Upper lobe of left lung (tissue), 6 donors: ENCODE measurements at regions not wholly inside any gene's neighbourhood (a gene's known extent, or its start where the extent isn't known, plus 50 kb on each side); places are given as distances from the start of the nearest gene placed in this dataset.

Experiments used
- ATAC-seq, 2 donors: fragments of 200-7000 bp; cut with Tn5 transposase; one replicate each; pipeline ENCODE4 v1.9.1; 2022; ENCODE audit warnings: mild to moderate bottlenecking in 2 of 2, moderate library complexity in 2 of 2; ENCODE audit not compliant: low FRiP score in 2 of 2
- DNase-seq, 2 donors: peaks; one replicate each; pipeline ENCODE4 v3.0.0-alpha.2; 2019 to 2020
- H3K27ac ChIP-seq, 4 donors: fragments of 200-600 bp; sonication (generic); one replicate each; pipeline ENCODE4 v1.5.1; 2016 to 2019
- H3K27me3 ChIP-seq, 4 donors: fragments of 200-600 bp; sonication (generic); one replicate each; pipeline ENCODE4 v1.5.1; 2017 to 2019
- H3K36me3 ChIP-seq, 4 donors: fragments of 200-600 bp; sonication (generic); one replicate each; pipeline ENCODE4 v1.5.1; 2016 to 2019
- H3K4me1 ChIP-seq, 4 donors: fragments of 200-600 bp; sonication (generic); one replicate each; pipeline ENCODE4 v1.5.1; 2018 to 2019
- H3K4me3 ChIP-seq, 4 donors: fragments of 200-600 bp; sonication (generic); one replicate each; pipeline ENCODE4 v1.5.1; 2017 to 2019; ENCODE audit warnings: mild to moderate bottlenecking in 2 of 4, moderate library complexity in 1 of 4
- H3K9me3 ChIP-seq, 4 donors: fragments of 200-600 bp; sonication (generic); one replicate each; pipeline ENCODE4 v1.5.1; 2018 to 2019
- EP300 ChIP-seq, 4 donors: sonication (generic); formaldehyde crosslinking; IDR thresholded peaks; one replicate each; pipeline ENCODE4 v1.5.1; 2017; ENCODE audit warnings: antibody characterized with exemption in 4 of 4, control low read depth in 2 of 4
- POLR2A ChIP-seq, 4 donors: fragments of 450-650 bp; IDR thresholded peaks; one replicate each; pipeline ENCODE4 v1.5.1; 2016 to 2017; ENCODE audit warnings: antibody characterized with exemption in 4 of 4, mild to moderate bottlenecking in 2 of 4
- POLR2AphosphoS5 ChIP-seq, 2 donors: sonication (generic); formaldehyde crosslinking; IDR thresholded peaks; one replicate each; pipeline ENCODE4 v1.5.1; 2017; ENCODE audit warnings: antibody characterized with exemption in 2 of 2
- WGBS, 2 donors: methylation state at CpG; one replicate each; pipeline ENCODE4 v1.1.5; 2017 to 2018; 5-methylcytosine and 5-hydroxymethylcytosine counted together
- TF ChIP-seq, protein P1 (sequence below), 6 experiments: fragments of 450-650 bp in 4 of 6; fragments of 200-600 bp in 2 of 6; sonication (generic) in 2 of 6; IDR thresholded peaks; one replicate each; pipeline ENCODE4 v1.5.1; 2016 to 2019; ENCODE audit warnings: antibody characterized with exemption in 6 of 6
- donor health status: DM: no; HTN: no; CAD: no; lungs with moderate emphysema.
- donor health status: DM: no; HTN: yes; CAD: no; lungs with severe emphysema.

DNA sequence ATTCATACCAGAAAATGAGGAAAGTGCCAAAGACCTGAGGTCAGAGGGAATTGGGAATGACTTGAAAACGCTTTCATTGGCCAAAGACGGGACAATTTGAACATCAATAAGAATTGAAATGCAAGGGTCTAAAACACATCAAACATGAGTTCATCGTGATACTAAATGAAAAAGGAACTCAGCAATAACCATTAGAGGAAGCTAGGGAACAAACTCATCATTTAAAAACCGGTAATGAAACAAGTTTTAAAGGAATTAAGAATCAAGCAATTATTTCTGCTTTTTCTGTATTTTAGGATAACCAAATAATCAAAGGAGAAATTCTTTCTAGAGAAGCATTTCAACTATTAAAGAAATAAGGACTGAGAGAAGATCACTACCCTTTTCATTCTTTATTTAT lies 303.1 kb downstream of the ARHGAP12 start:
- Histone ChIP-seq H3K9me3 (peaks cover 0 to 3% (median 0%) of the 10 kb centered on the region in 4 donors), H3K27ac (no peak overlapping the region), H3K27me3 (no peaks in the 10 kb centered on the region), H3K4me3 (no peak overlapping the region), H3K4me1 (peaks cover 0 to 5% (median 3%) of the 10 kb centered on the region in 4 donors), H3K36me3 (no peaks in the 10 kb centered on the region)
- TF ChIP-seq POLR2AphosphoS5 (IDR thresholded peaks at IDR 0.05) (no peak), EP300 (IDR thresholded peaks at IDR 0.05) (no peak), POLR2A (IDR thresholded peaks at IDR 0.05) (no peak)
- TF ChIP-seq, protein P1, sequence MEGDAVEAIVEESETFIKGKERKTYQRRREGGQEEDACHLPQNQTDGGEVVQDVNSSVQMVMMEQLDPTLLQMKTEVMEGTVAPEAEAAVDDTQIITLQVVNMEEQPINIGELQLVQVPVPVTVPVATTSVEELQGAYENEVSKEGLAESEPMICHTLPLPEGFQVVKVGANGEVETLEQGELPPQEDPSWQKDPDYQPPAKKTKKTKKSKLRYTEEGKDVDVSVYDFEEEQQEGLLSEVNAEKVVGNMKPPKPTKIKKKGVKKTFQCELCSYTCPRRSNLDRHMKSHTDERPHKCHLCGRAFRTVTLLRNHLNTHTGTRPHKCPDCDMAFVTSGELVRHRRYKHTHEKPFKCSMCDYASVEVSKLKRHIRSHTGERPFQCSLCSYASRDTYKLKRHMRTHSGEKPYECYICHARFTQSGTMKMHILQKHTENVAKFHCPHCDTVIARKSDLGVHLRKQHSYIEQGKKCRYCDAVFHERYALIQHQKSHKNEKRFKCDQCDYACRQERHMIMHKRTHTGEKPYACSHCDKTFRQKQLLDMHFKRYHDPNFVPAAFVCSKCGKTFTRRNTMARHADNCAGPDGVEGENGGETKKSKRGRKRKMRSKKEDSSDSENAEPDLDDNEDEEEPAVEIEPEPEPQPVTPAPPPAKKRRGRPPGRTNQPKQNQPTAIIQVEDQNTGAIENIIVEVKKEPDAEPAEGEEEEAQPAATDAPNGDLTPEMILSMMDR (IDR thresholded peaks at IDR 0.05): no peak
- no peak for ATAC-seq
- DNase-seq: no peak
- WGBS, 2 donors: 79 to 89% methylated on average over 4 of the region's 4 CpGs

GRCh38 chr10:31624611-31625010 lies 304.0 kb downstream of the ARHGAP12 start:
- Histone ChIP-seq H3K36me3 (no peaks in the 10 kb centered on the region), H3K27me3 (no peaks in the 10 kb centered on the region), H3K4me1 (peaks cover 1 to 14% (median 13%) of the 10 kb centered on the region in 4 donors), H3K9me3 (peaks cover 0 to 3% (median 0%) of the 10 kb centered on the region in 4 donors), H3K4me3 (no peak overlapping the region), H3K27ac (no peak overlapping the region)
- DNase-seq (no peak), ATAC-seq (no peak)
- TF ChIP-seq, protein P1 (IDR thresholded peaks at IDR 0.05): no peak
- TF ChIP-seq POLR2AphosphoS5 (IDR thresholded peaks at IDR 0.05): no peak
- TF ChIP-seq EP300 (IDR thresholded peaks at IDR 0.05): no peak
- TF ChIP-seq POLR2A (IDR thresholded peaks at IDR 0.05): no peak

GRCh38 chr10:31623947-31624346 lies 304.7 kb downstream of the ARHGAP12 start:
- TF ChIP-seq, protein P1 (IDR thresholded peaks at IDR 0.05): no peak
- TF ChIP-seq POLR2A (IDR thresholded peaks at IDR 0.05) (no peak), POLR2AphosphoS5 (IDR thresholded peaks at IDR 0.05) (no peak), EP300 (IDR thresholded peaks at IDR 0.05) (no peak)
- Histone ChIP-seq H3K36me3 (no peaks in the 10 kb centered on the region), H3K4me3 (no peak overlapping the region), H3K9me3 (peaks cover 0 to 3% (median 0%) of the 10 kb centered on the region in 4 donors), H3K27me3 (no peaks in the 10 kb centered on the region), H3K4me1 (peaks cover 8 to 19% (median 17%) of the 10 kb centered on the region in 4 donors), H3K27ac (no peak overlapping the region)
- 78 to 82% methylated on average over 2 of the region's 2 CpGs for WGBS, 2 donors
- DNase-seq (no peak), ATAC-seq (no peak)

DNA sequence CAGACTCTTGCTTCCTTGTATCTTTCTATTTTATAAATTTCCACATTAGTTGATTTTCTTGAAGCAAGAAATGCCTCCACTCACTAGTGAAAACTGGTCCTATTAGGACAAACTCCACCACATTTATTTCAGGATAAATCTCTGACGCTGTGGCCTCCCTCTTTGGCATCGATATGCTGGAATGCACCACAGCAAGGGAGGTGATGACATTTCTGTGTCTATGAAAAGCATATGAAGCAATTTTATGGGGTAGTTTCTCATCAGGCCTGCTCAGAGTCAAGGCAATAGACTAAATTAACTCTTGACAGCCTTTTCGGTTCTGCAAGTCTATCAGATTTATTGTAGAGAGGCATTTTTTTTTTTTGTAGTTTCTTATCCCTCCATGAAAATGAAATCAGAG lies 304.4 kb downstream of the ZEB1 start:
- ATAC-seq: peak in 1 of 2 donors; percentile 42
- Histone ChIP-seq H3K27me3 (no peaks in the 10 kb centered on the region), H3K9me3 (peaks cover 0 to 3% (median 0%) of the 10 kb centered on the region in 4 donors), H3K4me3 (no peak overlapping the region), H3K27ac (no peak overlapping the region), H3K36me3 (no peaks in the 10 kb centered on the region), H3K4me1 (peaks cover 13 to 24% (median 18%) of the 10 kb centered on the region in 4 donors)
- TF ChIP-seq EP300 (IDR thresholded peaks at IDR 0.05) (no peak), POLR2AphosphoS5 (IDR thresholded peaks at IDR 0.05) (no peak), POLR2A (IDR thresholded peaks at IDR 0.05) (no peak)
- TF ChIP-seq, protein P1 (IDR thresholded peaks at IDR 0.05): no peak
- 81 to 84% methylated on average over 3 of the region's 3 CpGs for WGBS, 2 donors
- no peak for DNase-seq

GRCh38 chr10:31622978-31623377 lies 304.0 kb downstream of the ZEB1 start:
- ATAC-seq (peak in 1 of 2 donors; percentile 68), DNase-seq (no peak)

More at GRCh38 chr10:31622978-31623377, 304.0 kb downstream of the ZEB1 start:
- Histone ChIP-seq H3K27me3 (no peaks in the 10 kb centered on the region), H3K9me3 (peaks cover 0 to 3% (median 0%) of the 10 kb centered on the region in 4 donors), H3K4me1 (peaks cover 16 to 29% (median 19%) of the 10 kb centered on the region in 4 donors), H3K36me3 (no peaks in the 10 kb centered on the region), H3K4me3 (no peak overlapping the region), H3K27ac (no peak overlapping the region)
- TF ChIP-seq, protein P1 (IDR thresholded peaks at IDR 0.05): peak in 1 of 6 experiments; percentile 9
- no peak for TF ChIP-seq POLR2A (IDR thresholded peaks at IDR 0.05)
- no peak for TF ChIP-seq POLR2AphosphoS5 (IDR thresholded peaks at IDR 0.05)
- WGBS, 2 donors: 71 to 74% methylated on average over 6 of the region's 6 CpGs
